Ovary (tissue), 3 donors: ENCODE measurements at regions not wholly inside any gene's neighbourhood (a gene's known extent, or its start where the extent isn't known, plus 50 kb on each side); places are given as distances from the start of the nearest gene placed in this dataset.

Source experiments
- CTCF ChIP-seq, 3 donors: fragments of 450-650 bp in 2 of 3; fragments of 200-600 bp in 1 of 3; IDR thresholded peaks; one replicate each; pipeline versions ENCODE4 v1.5.1 to v1.8.0; 2016 to 2022; ENCODE audit warnings: antibody characterized with exemption in 3 of 3, mild to moderate bottlenecking in 1 of 3
- POLR2A ChIP-seq: fragments of 450-650 bp; IDR thresholded peaks from one replicate; pipeline ENCODE4 v1.6.1; 2017; ENCODE audit warnings: antibody characterized with exemption, mild to moderate bottlenecking, moderate library complexity
- donor health status: DM: no; HTN: no; CAD: no.

GRCh38 chr2:194999771-195000170 lies 657.3 kb upstream of the SLC39A10 start:
- TF ChIP-seq CTCF (IDR thresholded peaks at IDR 0.05) (no peak), POLR2A (no peak)
